Activated CD4-positive, CD25-positive, alpha-beta regulatory T cell (primary cell): ENCODE measurements at regions not wholly inside any gene's neighbourhood (a gene's known extent, or its start where the extent isn't known, plus 50 kb on each side); places are given as distances from the start of the nearest gene placed in this dataset.

ENCODE experiments used
- DNase-seq, 4 experiments: peaks; one replicate each; lab custom pipeline; 2025; lab: John Stamatoyannopoulos, UW

DNA sequence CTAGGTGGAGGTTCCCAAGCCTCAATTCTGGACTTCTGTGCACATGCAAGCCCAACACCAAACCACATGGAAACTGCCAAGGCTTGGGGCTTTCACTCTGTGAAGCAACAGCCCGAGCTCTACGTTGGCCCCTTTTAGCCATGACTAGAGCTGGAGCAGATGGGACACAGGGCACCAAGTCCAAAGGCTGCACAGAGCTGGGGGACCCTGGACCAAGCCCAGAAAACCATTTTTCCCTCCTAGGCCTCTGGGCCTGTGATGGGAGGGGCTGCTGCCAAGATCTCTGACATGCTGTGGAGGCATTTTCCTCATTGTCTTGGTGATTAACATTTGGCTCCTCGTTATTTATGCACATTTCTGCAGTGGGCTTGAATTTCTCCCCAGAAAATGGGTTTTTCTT, 258.7 kb upstream of the ACTRT1 start:
- DNase-seq = no peak

GRCh38 chrX:128309311-128309710, 257.1 kb upstream of the ACTRT1 start:
- DNase-seq = no peak

GRCh38 chrX:128294198-128294597, 242.0 kb upstream of the ACTRT1 start:
- no peak for DNase-seq

DNA sequence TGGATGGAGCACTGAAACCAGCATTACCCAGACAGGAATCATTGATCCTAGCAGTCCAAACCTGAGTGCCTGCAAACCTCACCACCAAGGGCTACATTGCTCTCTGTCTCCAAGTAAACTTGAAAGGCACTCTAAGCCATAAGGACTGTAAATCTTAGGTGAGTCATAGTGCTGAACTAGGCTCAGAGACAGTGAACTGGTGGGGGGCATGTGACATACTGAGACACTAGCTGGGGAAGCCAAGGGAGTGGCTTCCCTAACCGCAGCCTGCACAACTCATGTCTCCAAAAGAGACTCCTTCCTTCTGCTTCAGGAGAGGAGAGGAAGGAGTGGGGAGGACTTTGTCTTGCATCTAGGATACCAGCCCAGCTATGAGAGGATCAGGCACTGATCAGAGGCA, 235.5 kb upstream of the ACTRT1 start:
- DNase-seq = no peak

GRCh38 chrX:128250621-128251020, 198.4 kb upstream of the ACTRT1 start:
- DNase-seq = no peak

- no peak for DNase-seq
These were observed 164.2 kb upstream of the ACTRT1 start for GRCh38 chrX:128216364-128216763.

GRCh38 chrX:128165884-128166408, 113.7 kb upstream of the ACTRT1 start:
- DNase-seq = no peak

GRCh38 chrX:128156204-128156603, 104.0 kb upstream of the ACTRT1 start:
- no peak for DNase-seq

DNA sequence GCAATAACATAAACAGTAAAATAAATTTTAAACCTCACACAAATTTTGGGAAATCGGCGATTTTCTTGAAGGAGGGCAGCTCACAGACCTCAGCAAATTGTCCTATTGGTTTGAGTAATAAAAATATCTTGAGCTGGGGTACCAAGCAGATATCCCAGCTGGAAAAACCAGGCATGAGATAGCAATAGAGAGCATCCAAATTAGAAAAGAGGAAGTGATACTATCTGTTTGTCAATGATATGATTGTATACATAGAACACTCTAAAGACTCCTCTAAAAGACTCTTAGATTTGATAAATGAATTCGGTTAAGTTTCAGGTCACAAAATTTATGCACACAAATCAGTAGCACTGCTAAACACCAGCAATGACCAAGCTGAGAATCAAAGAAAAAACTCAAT, 90.5 kb upstream of the ACTRT1 start:
- DNase-seq = no peak

- no peak for DNase-seq
These were observed 54.4 kb upstream of the ACTRT1 start for GRCh38 chrX:128106630-128107029.

GRCh38 chrX:128105659-128106058, 53.5 kb upstream of the ACTRT1 start:
- DNase-seq = no peak
